ENCODE measurements at regions not wholly inside any gene's neighbourhood (a gene's known extent, or its start where the extent isn't known, plus 50 kb on each side); places are given as distances from the start of the nearest gene placed in this dataset.
A peak's percentile ranks its signal among the peaks of the same experiment; 100 is the strongest.

DNA sequence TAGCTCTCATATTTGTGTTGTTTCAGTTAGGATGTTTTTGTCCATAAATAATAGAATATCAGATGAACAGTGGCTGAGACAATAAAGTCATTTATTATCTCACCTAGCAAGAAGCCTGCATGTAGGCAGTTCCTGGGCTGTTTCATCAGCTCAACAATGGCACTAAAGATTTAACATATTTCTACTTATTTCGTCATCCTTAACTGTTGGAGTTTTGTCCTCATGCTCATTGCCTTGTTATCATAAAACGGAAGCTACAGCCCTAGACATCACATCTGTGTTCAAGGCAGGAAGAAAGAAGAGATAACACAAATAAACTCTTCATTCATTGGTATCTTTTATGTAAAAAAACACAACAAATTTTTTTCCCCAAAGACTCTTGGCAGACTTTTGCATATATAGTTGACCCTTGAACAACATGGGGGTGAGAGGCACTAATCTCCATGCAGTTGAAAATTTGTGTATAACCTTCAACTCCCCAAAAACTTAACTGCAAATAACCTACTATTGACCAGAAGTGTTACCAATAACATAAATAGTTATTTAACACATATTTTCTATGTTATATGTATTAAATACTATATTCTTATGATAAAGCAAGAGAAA is 277.2 kb upstream of the ADRA1B start (continued):
- TF ChIP-seq, protein P1, sequence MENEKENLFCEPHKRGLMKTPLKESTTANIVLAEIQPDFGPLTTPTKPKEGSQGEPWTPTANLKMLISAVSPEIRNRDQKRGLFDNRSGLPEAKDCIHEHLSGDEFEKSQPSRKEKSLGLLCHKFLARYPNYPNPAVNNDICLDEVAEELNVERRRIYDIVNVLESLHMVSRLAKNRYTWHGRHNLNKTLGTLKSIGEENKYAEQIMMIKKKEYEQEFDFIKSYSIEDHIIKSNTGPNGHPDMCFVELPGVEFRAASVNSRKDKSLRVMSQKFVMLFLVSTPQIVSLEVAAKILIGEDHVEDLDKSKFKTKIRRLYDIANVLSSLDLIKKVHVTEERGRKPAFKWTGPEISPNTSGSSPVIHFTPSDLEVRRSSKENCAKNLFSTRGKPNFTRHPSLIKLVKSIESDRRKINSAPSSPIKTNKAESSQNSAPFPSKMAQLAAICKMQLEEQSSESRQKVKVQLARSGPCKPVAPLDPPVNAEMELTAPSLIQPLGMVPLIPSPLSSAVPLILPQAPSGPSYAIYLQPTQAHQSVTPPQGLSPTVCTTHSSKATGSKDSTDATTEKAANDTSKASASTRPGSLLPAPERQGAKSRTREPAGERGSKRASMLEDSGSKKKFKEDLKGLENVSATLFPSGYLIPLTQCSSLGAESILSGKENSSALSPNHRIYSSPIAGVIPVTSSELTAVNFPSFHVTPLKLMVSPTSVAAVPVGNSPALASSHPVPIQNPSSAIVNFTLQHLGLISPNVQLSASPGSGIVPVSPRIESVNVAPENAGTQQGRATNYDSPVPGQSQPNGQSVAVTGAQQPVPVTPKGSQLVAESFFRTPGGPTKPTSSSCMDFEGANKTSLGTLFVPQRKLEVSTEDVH (IDR thresholded peaks at IDR 0.05; ENCODE audit: low read depth, partially characterized antibody): no peak
- TF ChIP-seq LEF1 (IDR thresholded peaks at IDR 0.05) (peak; percentile 18; the same call in 1 of the 2 replicates), JUN (IDR thresholded peaks at IDR 0.05; ENCODE audit: borderline replicate concordance, low read depth, low read length) (0 out of 2 replicates have a peak, but pooled peaks have one; percentile 23), JUN (CRISPR knock-in tag; IDR thresholded peaks at IDR 0.05; ENCODE audit: borderline replicate concordance) (no peak), ZFP1 (CRISPR knock-in tag; IDR thresholded peaks at IDR 0.05) (no peak), ATF7 (IDR thresholded peaks at IDR 0.05) (peak; percentile 93), GTF2E2 (tag; IDR thresholded peaks at IDR 0.05) (peak; percentile 42; the same call in 1 of the 2 replicates), NFIC (IDR thresholded peaks at IDR 0.05) (no peak), PHB2 (IDR thresholded peaks at IDR 0.05; ENCODE audit: low read depth) (no peak), MAFG (tag; conservative IDR thresholded peaks at IDR 0.05) (no peak), RBM39 (optimal IDR thresholded peaks at IDR 0.05; ENCODE audit: low read depth, low read length) (no peak), ZSCAN32 (CRISPR knock-in tag; IDR thresholded peaks at IDR 0.05) (peak; percentile 96), GTF2F1 (IDR thresholded peaks at IDR 0.05; ENCODE audit: low read depth, low read length) (no peak), CCAR2 (IDR thresholded peaks at IDR 0.05; ENCODE audit: low read depth, low read length) (no peak), TSC22D4 (tag; IDR thresholded peaks at IDR 0.05) (no peak), ZSCAN29 (IDR thresholded peaks at IDR 0.05) (no peak)
- TF ChIP-seq, protein P2, sequence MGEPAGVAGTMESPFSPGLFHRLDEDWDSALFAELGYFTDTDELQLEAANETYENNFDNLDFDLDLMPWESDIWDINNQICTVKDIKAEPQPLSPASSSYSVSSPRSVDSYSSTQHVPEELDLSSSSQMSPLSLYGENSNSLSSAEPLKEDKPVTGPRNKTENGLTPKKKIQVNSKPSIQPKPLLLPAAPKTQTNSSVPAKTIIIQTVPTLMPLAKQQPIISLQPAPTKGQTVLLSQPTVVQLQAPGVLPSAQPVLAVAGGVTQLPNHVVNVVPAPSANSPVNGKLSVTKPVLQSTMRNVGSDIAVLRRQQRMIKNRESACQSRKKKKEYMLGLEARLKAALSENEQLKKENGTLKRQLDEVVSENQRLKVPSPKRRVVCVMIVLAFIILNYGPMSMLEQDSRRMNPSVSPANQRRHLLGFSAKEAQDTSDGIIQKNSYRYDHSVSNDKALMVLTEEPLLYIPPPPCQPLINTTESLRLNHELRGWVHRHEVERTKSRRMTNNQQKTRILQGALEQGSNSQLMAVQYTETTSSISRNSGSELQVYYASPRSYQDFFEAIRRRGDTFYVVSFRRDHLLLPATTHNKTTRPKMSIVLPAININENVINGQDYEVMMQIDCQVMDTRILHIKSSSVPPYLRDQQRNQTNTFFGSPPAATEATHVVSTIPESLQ (CRISPR knock-in tag; IDR thresholded peaks at IDR 0.05): no peak
- TF ChIP-seq, protein P3, sequence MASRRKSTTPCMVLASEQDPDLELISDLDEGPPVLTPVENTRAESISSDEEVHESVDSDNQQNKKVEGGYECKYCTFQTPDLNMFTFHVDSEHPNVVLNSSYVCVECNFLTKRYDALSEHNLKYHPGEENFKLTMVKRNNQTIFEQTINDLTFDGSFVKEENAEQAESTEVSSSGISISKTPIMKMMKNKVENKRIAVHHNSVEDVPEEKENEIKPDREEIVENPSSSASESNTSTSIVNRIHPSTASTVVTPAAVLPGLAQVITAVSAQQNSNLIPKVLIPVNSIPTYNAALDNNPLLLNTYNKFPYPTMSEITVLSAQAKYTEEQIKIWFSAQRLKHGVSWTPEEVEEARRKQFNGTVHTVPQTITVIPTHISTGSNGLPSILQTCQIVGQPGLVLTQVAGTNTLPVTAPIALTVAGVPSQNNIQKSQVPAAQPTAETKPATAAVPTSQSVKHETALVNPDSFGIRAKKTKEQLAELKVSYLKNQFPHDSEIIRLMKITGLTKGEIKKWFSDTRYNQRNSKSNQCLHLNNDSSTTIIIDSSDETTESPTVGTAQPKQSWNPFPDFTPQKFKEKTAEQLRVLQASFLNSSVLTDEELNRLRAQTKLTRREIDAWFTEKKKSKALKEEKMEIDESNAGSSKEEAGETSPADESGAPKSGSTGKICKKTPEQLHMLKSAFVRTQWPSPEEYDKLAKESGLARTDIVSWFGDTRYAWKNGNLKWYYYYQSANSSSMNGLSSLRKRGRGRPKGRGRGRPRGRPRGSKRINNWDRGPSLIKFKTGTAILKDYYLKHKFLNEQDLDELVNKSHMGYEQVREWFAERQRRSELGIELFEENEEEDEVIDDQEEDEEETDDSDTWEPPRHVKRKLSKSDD (conservative IDR thresholded peaks at IDR 0.05; ENCODE audit: low read length): no peak
- TF ChIP-seq, protein P4, sequence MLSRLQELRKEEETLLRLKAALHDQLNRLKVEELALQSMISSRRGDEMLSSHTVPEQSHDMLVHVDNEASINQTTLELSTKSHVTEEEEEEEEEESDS (CRISPR knock-in tag; IDR thresholded peaks at IDR 0.05): no peak
- TF ChIP-seq, protein P5, sequence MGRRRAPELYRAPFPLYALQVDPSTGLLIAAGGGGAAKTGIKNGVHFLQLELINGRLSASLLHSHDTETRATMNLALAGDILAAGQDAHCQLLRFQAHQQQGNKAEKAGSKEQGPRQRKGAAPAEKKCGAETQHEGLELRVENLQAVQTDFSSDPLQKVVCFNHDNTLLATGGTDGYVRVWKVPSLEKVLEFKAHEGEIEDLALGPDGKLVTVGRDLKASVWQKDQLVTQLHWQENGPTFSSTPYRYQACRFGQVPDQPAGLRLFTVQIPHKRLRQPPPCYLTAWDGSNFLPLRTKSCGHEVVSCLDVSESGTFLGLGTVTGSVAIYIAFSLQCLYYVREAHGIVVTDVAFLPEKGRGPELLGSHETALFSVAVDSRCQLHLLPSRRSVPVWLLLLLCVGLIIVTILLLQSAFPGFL (CRISPR knock-in tag; IDR thresholded peaks at IDR 0.05): no peak
- TF ChIP-seq, protein P6, sequence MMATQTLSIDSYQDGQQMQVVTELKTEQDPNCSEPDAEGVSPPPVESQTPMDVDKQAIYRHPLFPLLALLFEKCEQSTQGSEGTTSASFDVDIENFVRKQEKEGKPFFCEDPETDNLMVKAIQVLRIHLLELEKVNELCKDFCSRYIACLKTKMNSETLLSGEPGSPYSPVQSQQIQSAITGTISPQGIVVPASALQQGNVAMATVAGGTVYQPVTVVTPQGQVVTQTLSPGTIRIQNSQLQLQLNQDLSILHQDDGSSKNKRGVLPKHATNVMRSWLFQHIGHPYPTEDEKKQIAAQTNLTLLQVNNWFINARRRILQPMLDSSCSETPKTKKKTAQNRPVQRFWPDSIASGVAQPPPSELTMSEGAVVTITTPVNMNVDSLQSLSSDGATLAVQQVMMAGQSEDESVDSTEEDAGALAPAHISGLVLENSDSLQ (IDR thresholded peaks at IDR 0.05): peak; percentile 24; the same call in 1 of the 2 replicates
